Breast epithelium (tissue), 3 donors: ENCODE measurements at regions not wholly inside any gene's neighbourhood (a gene's known extent, or its start where the extent isn't known, plus 50 kb on each side); places are given as distances from the start of the nearest gene placed in this dataset.

Source experiments
- POLR2A ChIP-seq: fragments of 450-650 bp; IDR thresholded peaks from one replicate; pipeline ENCODE4 v1.6.1; 2016; ENCODE audit warnings: antibody characterized with exemption, mild to moderate bottlenecking, moderate library complexity
- POLR2AphosphoS5 ChIP-seq, 3 donors: sonication (generic); formaldehyde crosslinking; IDR thresholded peaks; one replicate each; pipeline ENCODE4 v1.6.1; 2017; ENCODE audit warnings: antibody characterized with exemption in 3 of 3
- TF ChIP-seq, protein P1 (sequence below), 3 donors: fragments of 450-650 bp; IDR thresholded peaks; one replicate each; pipeline ENCODE4 v1.5.1; 2016 to 2017; ENCODE audit warnings: antibody characterized with exemption in 3 of 3, mild to moderate bottlenecking in 3 of 3, moderate library complexity in 3 of 3

DNA sequence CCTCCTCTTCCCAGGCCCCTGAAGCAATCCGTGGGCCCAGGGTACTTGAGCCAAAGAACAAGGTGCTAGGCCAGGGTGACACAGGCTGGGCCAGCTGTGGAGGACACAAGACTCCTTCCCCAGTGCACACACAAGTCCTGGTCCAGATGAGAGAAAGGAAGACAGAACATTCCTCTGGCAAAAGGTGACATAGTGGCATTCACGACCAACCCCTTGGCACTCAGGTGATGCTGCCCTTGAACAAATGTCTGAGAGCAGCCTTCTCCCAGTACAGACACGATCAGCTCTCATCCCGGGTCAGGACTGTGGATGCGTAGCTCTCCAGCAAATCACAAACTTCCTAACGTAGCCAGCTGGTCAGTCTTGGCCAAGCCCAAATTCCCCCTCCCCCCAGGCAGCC is 118.5 kb downstream of the OAT start:
- TF ChIP-seq, protein P1, sequence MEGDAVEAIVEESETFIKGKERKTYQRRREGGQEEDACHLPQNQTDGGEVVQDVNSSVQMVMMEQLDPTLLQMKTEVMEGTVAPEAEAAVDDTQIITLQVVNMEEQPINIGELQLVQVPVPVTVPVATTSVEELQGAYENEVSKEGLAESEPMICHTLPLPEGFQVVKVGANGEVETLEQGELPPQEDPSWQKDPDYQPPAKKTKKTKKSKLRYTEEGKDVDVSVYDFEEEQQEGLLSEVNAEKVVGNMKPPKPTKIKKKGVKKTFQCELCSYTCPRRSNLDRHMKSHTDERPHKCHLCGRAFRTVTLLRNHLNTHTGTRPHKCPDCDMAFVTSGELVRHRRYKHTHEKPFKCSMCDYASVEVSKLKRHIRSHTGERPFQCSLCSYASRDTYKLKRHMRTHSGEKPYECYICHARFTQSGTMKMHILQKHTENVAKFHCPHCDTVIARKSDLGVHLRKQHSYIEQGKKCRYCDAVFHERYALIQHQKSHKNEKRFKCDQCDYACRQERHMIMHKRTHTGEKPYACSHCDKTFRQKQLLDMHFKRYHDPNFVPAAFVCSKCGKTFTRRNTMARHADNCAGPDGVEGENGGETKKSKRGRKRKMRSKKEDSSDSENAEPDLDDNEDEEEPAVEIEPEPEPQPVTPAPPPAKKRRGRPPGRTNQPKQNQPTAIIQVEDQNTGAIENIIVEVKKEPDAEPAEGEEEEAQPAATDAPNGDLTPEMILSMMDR (IDR thresholded peaks at IDR 0.05): no peak
- TF ChIP-seq POLR2AphosphoS5 (IDR thresholded peaks at IDR 0.05) (no peak), POLR2A (no peak)
